Lower leg skin (tissue), 4 donors: ENCODE measurements at regions not wholly inside any gene's neighbourhood (a gene's known extent, or its start where the extent isn't known, plus 50 kb on each side); places are given as distances from the start of the nearest gene placed in this dataset.

Experiments
- DNase-seq, 2 donors: peaks; one replicate each; pipeline ENCODE4 v3.0.0-alpha.2; 2019; ENCODE audit warnings: low spot score in 2 of 2
- H3K4me3 ChIP-seq: fragments of 200-600 bp; sonication (generic); 2 replicates; pipeline ENCODE4 v1.5.1; 2017; ENCODE audit warnings: mild to moderate bottlenecking, low read depth; ENCODE audit not compliant: poor library complexity, severe bottlenecking
- POLR2A ChIP-seq, 2 donors: fragments of 450-650 bp; IDR thresholded peaks; one replicate each; pipeline ENCODE4 v1.6.1; 2016 to 2017; ENCODE audit warnings: antibody characterized with exemption in 2 of 2, mild to moderate bottlenecking in 1 of 2, moderate library complexity in 1 of 2
- WGBS, 2 donors: methylation state at CpG; one replicate each; pipeline ENCODE4 v1.1.5; 2018; 5-methylcytosine and 5-hydroxymethylcytosine counted together
- intact Hi-C: fragments of 100-400 bp; cut with DNase I; formaldehyde crosslinking; loops from one replicate; pipeline ENCODE4 v1.15.0; 2023; ENCODE audit warnings: low total_unique reads
- TF ChIP-seq, protein P1 (sequence below), 3 donors: fragments of 450-650 bp; IDR thresholded peaks; one replicate each; pipeline ENCODE4 v1.5.1; 2016; ENCODE audit warnings: antibody characterized with exemption in 3 of 3, mild to moderate bottlenecking in 3 of 3, moderate library complexity in 2 of 3

DNA sequence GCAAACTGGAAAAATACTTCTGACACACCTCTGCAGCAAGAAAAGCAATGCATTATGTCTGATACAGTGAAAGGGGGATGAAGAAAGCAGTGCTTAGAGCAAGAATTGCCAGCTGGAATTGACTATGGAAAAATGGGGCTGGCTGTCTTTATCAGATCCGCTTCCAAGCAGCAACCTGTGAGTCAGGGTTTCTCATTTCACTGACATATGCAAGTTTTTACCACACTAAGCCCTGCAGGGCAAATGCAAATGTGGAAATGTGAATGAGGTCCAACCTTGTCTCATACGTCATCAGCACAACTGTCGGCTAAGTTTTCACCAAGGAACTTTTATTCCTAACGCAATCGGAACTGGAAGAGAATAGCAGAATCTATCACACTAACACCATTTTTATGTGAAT is 172.5 kb upstream of the GADL1 start:
- H3K4me3 ChIP-seq = no peak overlapping the region
- peak in 1 of 2 donors; percentile 62 for DNase-seq
- WGBS, 2 donors = 24 to 42% methylated on average over 5 of the region's 5 CpGs
- intact Hi-C loops = no loop called here
- no peak for TF ChIP-seq POLR2A (IDR thresholded peaks at IDR 0.05)
- TF ChIP-seq, protein P1, sequence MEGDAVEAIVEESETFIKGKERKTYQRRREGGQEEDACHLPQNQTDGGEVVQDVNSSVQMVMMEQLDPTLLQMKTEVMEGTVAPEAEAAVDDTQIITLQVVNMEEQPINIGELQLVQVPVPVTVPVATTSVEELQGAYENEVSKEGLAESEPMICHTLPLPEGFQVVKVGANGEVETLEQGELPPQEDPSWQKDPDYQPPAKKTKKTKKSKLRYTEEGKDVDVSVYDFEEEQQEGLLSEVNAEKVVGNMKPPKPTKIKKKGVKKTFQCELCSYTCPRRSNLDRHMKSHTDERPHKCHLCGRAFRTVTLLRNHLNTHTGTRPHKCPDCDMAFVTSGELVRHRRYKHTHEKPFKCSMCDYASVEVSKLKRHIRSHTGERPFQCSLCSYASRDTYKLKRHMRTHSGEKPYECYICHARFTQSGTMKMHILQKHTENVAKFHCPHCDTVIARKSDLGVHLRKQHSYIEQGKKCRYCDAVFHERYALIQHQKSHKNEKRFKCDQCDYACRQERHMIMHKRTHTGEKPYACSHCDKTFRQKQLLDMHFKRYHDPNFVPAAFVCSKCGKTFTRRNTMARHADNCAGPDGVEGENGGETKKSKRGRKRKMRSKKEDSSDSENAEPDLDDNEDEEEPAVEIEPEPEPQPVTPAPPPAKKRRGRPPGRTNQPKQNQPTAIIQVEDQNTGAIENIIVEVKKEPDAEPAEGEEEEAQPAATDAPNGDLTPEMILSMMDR (IDR thresholded peaks at IDR 0.05) = no peak

DNA sequence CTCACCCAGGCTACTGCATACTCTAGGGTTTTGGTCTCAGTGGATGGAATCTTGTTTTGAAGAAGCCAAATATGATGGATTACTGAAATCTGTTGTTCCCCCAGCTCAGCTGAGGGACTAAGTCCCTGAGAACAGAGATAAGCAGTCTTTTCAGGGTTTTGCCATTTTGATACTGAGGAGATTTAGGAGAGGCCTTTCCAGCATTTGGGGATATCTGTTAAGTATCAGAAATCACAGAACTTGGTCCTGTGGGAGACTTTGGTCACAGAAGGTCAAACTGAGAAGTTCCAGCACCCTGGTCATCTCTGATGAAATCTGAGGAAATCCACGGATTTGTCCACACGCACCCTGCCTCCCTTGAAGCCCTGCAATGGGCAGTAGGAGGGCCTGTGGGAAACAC is 181.0 kb upstream of the GADL1 start:
- no peak overlapping the region for H3K4me3 ChIP-seq
- WGBS, 2 donors = 94 to 100% methylated on average over 2 of the region's 2 CpGs
- intact Hi-C loops = no loop called here
- TF ChIP-seq, protein P1 (IDR thresholded peaks at IDR 0.05) = no peak
- TF ChIP-seq POLR2A (IDR thresholded peaks at IDR 0.05) = no peak
- no peak for DNase-seq

DNA sequence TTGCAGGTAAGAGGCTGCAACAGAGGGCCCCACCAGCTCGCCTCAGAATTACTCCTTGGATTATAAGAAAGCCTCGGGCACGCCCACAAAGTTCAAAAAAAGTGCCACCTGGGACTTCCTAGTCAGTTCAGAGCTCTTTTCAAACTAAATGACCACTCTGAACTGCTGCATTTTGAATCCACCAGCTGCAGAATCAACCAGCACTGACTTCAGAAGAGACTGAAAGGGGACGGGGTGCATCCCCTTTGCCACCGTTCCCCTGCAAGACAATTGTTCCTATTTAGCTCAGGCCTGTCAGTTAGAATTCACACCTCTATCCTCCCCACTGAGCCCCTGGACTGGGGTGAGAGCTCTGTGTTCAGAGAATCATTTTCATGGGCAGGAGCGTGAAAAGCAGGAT is 181.4 kb upstream of the GADL1 start:
- intact Hi-C loops = no loop called here
- TF ChIP-seq, protein P1 (IDR thresholded peaks at IDR 0.05) = no peak
- no peak for TF ChIP-seq POLR2A (IDR thresholded peaks at IDR 0.05)
- 89% methylated on average over 6 of the region's 6 CpGs for WGBS, 2 donors
- DNase-seq = no peak
- H3K4me3 ChIP-seq = no peak overlapping the region

DNA sequence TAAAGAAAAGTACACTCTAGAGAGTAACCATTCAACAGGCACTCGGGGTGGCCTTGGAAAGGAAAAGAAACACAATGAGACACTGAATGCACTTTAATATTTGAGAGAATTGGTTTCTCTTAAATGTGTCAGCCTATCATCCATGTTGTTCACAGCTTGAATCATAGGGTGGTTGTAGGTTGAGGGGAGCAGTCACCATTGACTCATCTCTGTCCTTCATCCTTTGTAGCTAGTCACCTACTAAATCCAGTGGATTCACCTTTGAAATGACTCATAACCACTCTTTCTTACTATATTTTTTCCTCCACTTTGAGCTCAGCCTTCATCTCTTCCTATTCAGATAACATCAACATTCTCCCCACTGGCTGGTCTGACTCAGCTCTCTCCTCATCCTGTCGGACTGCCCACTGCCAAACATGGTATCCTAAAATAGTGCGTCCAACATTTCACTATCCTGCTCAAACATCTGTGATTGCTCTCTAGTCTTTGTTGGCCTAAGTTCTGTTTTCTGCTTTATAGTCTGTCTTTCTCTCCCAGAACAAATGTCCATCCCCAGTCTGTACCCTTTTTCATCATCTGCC is 182.7 kb upstream of the GADL1 start:
- WGBS, 2 donors = 39 to 49% methylated on average over 3 of the region's 3 CpGs
- DNase-seq = no peak
- no peak overlapping the region for H3K4me3 ChIP-seq
- intact Hi-C loops = no loop called here
- TF ChIP-seq, protein P1 (IDR thresholded peaks at IDR 0.05) = no peak
- TF ChIP-seq POLR2A (IDR thresholded peaks at IDR 0.05) = no peak

DNA sequence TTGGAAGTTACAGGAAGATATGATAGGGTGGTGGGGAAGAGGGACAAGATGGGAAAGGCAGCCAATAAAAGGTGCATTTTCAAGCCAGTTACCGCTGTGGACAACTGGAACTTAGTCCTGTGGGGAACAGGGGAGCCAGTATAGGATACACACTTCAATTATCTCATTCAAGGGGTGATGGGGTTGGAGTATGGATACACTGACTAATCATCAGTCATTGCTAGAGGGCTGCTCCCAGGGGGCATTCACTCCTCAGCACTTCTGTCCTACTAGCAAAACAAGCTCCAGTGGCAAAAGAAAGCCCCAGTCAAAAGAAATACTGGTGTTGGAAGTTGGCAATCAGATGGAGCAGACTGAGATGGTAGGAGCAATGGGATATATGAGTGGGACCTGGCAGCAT is 183.4 kb upstream of the GADL1 start:
- no peak overlapping the region for H3K4me3 ChIP-seq
- DNase-seq = no peak
- intact Hi-C loops = no loop called here
- TF ChIP-seq, protein P1 (IDR thresholded peaks at IDR 0.05) = no peak
- TF ChIP-seq POLR2A (IDR thresholded peaks at IDR 0.05) = no peak
- 93 to 96% methylated on average over 1 of the region's 1 CpG for WGBS, 2 donors

DNA sequence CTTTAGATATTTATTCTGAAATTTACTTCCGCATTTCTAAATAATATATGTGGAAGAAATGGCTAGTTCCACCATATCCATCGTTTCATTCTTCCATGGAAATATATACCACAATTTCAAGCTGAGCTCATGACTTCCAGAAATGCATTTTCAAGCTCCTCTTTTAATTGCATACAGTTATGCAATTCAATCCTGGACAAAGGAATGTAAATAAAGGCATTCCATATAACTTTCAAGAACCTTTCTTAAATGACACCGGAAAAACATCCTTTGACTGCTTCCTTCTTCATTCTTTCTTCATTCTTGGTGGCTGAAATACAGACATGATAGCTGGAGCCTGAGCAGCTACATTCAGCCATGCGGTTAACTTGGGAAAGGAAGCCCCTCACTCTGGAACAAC is 185.2 kb upstream of the GADL1 start:
- TF ChIP-seq, protein P1 (IDR thresholded peaks at IDR 0.05) = no peak
- TF ChIP-seq POLR2A (IDR thresholded peaks at IDR 0.05) = no peak
- H3K4me3 ChIP-seq = no peak overlapping the region
- intact Hi-C loops = no loop called here
- DNase-seq = no peak
- WGBS, 2 donors = 91 to 93% methylated on average over 4 of the region's 4 CpGs
